ENCODE measurements at regions not wholly inside any gene's neighbourhood (a gene's known extent, or its start where the extent isn't known, plus 50 kb on each side); places are given as distances from the start of the nearest gene placed in this dataset.

DNA sequence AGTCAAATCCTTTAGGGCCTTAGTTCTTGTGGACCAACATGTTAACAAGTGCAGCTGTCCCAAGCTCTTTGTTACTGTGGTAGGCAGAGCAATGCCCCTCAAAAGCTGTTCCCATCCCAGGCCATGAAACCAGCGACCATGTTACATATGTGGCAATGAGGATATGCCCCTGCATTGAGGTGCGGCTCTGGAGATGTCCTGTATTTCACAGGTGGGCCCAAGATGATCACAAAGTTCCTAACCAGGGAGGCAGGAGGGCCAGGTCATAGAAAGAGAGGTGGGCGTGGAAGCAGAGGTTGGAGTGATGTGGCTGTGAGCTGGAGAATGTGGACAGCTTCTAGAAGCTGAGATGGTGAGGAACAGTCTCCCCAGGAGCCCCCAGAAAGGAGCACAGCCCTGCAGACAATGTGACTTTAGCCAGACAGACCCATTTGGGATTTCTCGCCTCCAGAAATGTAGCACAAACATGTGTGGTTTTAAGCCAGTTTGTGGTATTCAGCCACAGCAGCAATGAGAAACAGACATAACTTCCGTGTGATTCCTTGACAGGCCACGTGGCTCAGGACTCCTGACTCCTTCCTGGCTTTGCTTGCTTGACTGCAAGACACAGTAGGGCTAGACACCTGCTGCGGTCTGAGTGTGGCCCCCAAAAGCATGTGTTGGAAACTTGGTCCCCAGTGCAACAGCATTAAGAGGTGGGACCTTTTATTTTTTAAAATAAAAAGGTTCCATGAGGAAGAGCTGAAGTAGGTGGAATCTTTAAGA lies 778.3 kb downstream of the KCNJ18 start (continued):
- TF ChIP-seq SOX5 (CRISPR knock-in tag; IDR thresholded peaks at IDR 0.05; ENCODE audit: borderline replicate concordance), result no peak

DNA sequence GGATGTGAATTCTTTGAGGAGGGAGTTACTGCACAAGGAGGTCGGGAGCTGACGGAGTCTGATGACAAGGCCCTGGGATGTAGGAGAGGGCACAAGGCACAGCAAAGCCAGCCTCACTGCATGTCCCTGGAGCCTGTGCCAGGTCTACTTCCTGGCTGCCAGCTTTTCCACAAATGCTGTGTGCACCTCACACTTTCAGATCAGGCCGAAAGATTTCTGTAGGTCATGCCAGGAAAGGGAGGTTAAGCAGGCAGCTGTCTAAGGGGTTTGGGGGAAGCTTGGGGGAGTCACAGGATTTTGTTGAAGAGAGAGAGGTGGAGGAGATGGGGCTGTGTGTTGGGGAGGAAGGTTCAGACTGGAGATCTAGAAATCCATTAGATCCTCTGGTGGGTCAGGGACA lies 792.5 kb downstream of the KCNJ18 start:
- Histone ChIP-seq H2AFZ (ENCODE audit: low read length) (no peak overlapping the region), H4K20me1 (ENCODE audit: insufficient read depth, low read length) (no peaks in the 10 kb centered on the region), H3K27ac (ENCODE audit: extremely low read length, insufficient read depth, low read length) (no peak overlapping the region), H3K4me3 (replicated peaks in 1 of 3; ENCODE audit: insufficient read depth in 1 of 3, low read depth in 2 of 3, low read length in 3 of 3) (no peak overlapping the region), H3K79me2 (ENCODE audit: insufficient read depth, low read length) (no peaks in the 10 kb centered on the region), H3K27me3 (ENCODE audit: control insufficient read depth in 1 of 2, insufficient read depth in 2 of 2, low read length in 2 of 2) (no peaks in the 10 kb centered on the region), H3K9me3 (ENCODE audit: low read length) (peaks cover 27% of the 10 kb centered on the region), H3K4me2 (ENCODE audit: low read depth, low read length) (no peak overlapping the region), H3K4me1 (ENCODE audit: insufficient read depth, low read length) (no peaks in the 10 kb centered on the region), H3K9ac (ENCODE audit: insufficient read depth, low read depth, low read length) (no peak overlapping the region), H3K36me3 (replicated peaks in 1 of 2; ENCODE audit: control insufficient read depth in 1 of 2, insufficient read depth in 2 of 2, low read length in 2 of 2) (no peaks in the 10 kb centered on the region)
- ATAC-seq (no peak), FAIRE-seq (no peak), DNase-seq (ENCODE audit: low spot score) (no peak)
- CTCF ChIA-PET (ENCODE audit: low intra/inter-chr PET ratio, low total read pairs), result no interaction called here
- intact Hi-C loops (cut with micrococcal nuclease; ENCODE audit: unreplicated experiment), result no loop called here
- WGBS (ENCODE audit: low lambda C conversion rate), result 12% methylated on average over 3 of the region's 3 CpGs
- no TSS peak for BruUV-seq (replicated peaks)
- in situ Hi-C loops (cut with HindIII; ENCODE audit: extremely low pct_ligation_motif_present, low pct_unique_long_range_greater_than_20kb), result no loop called here
- TF ChIP-seq NFRKB (IDR thresholded peaks at IDR 0.05) (no peak), HHEX (CRISPR knock-in tag; IDR thresholded peaks at IDR 0.05) (no peak), ZNF7 (CRISPR knock-in tag; IDR thresholded peaks at IDR 0.05) (no peak), RBAK (CRISPR knock-in tag; IDR thresholded peaks at IDR 0.05) (no peak), ZNF121 (CRISPR knock-in tag; IDR thresholded peaks at IDR 0.05) (no peak), ZNF225 (CRISPR knock-in tag; IDR thresholded peaks at IDR 0.05) (no peak), ZNF629 (CRISPR knock-in tag; conservative IDR thresholded peaks at IDR 0.05) (no peak), TP53 (CRISPR knock-in tag; conservative IDR thresholded peaks at IDR 0.05) (no peak), ZNF280D (CRISPR knock-in tag; IDR thresholded peaks at IDR 0.05) (no peak), ZNF530 (CRISPR knock-in tag; IDR thresholded peaks at IDR 0.05; ENCODE audit: low read depth) (no peak)
- TF ChIP-seq, protein P1, sequence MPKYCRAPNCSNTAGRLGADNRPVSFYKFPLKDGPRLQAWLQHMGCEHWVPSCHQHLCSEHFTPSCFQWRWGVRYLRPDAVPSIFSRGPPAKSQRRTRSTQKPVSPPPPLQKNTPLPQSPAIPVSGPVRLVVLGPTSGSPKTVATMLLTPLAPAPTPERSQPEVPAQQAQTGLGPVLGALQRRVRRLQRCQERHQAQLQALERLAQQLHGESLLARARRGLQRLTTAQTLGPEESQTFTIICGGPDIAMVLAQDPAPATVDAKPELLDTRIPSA (CRISPR knock-in tag; IDR thresholded peaks at IDR 0.05; ENCODE audit: borderline replicate concordance), result no peak
- POLR2A ChIA-PET, result no interaction called here
